ENCODE measurements at regions not wholly inside any gene's neighbourhood (a gene's known extent, or its start where the extent isn't known, plus 50 kb on each side); places are given as distances from the start of the nearest gene placed in this dataset.
A peak's percentile ranks its signal among the peaks of the same experiment; 100 is the strongest.

- Histone ChIP-seq H3K27ac (ENCODE audit: low read depth in 2 of 2, low read length in 1 of 2) (no peak overlapping the region), H3K9ac (no peak overlapping the region), H3K27me3 (ENCODE audit: insufficient read depth) (no peaks in the 10 kb centered on the region), H3F3A (replicated peaks; ENCODE audit: insufficient read depth) (no peaks in the 10 kb centered on the region), H3K4me1 (ENCODE audit: control insufficient read depth in 1 of 2, insufficient read depth in 2 of 2, low read depth in 1 of 2, low read length in 1 of 2) (peaks cover 0 to 25% of the 10 kb centered on the region in 2 experiments; a peak in 2 of 4 replicates), H3K4me3 (ENCODE audit: low read depth in 2 of 2, low read length in 1 of 2) (no peak overlapping the region), H2AFZ (ENCODE audit: low read depth) (no peak overlapping the region), H3K36me3 (replicated peaks in 1 of 2; ENCODE audit: control insufficient read depth in 1 of 2, insufficient read depth in 2 of 2, low read length in 1 of 2) (no peaks in the 10 kb centered on the region), H3K4me2 (no peak overlapping the region), H3K79me2 (ENCODE audit: insufficient read depth) (no peaks in the 10 kb centered on the region), H3K9me2 (no peaks in the 10 kb centered on the region), H4K20me1 (ENCODE audit: insufficient read depth) (no peaks in the 10 kb centered on the region), H3K9me3 (no peaks in the 10 kb centered on the region)
- CTCF ChIA-PET: no interaction called here
- WGBS (ENCODE audit: low lambda C conversion rate): 68% methylated on average over 6 of the region's 6 CpGs
- no peak for DNase-seq
- TF ChIP-seq ELF1 (IDR thresholded peaks at IDR 0.05) (no peak), TAF1 (IDR thresholded peaks at IDR 0.05; ENCODE audit: borderline replicate concordance, low read depth, low read length) (no peak)
- POLR2A ChIA-PET: no interaction called here
Observed at GRCh38 chr5:124238350-124238749, 508.1 kb downstream of the ZNF608 start.

GRCh38 chr5:124237206-124237695, 509.2 kb downstream of the ZNF608 start:
- no peaks in the 10 kb centered on the region for H3K27me3 ChIP-seq (ENCODE audit: insufficient read depth)
- no peak overlapping the region for H3K9ac ChIP-seq
- H3F3A ChIP-seq (replicated peaks; ENCODE audit: insufficient read depth): no peaks in the 10 kb centered on the region
- no peak for DNase-seq
- H3K4me3 ChIP-seq (ENCODE audit: low read depth in 2 of 2, low read length in 1 of 2): no peak overlapping the region
- no peaks in the 10 kb centered on the region for H4K20me1 ChIP-seq (ENCODE audit: insufficient read depth)
- H3K9me2 ChIP-seq: no peaks in the 10 kb centered on the region
- H3K79me2 ChIP-seq (ENCODE audit: insufficient read depth): no peaks in the 10 kb centered on the region
- 95% methylated on average over 1 of the region's 1 CpG for WGBS (ENCODE audit: low lambda C conversion rate)
- POLR2A ChIA-PET: no interaction called here
- no peaks in the 10 kb centered on the region for H3K36me3 ChIP-seq (replicated peaks in 1 of 2; ENCODE audit: control insufficient read depth in 1 of 2, insufficient read depth in 2 of 2, low read length in 1 of 2)
- CTCF ChIA-PET: interaction anchor here (0.7 kb wide), 1 partner anchor 29 kb away, joined by 3 read pairs; no protein-coding TSS in a partner anchor
- no peak overlapping the region for H3K27ac ChIP-seq (ENCODE audit: low read depth in 2 of 2, low read length in 1 of 2)
- no peaks in the 10 kb centered on the region for H3K9me3 ChIP-seq
- TF ChIP-seq GABPA (IDR thresholded peaks at IDR 0.05; ENCODE audit: low read depth) (no peak), YY1 (IDR thresholded peaks at IDR 0.05; ENCODE audit: low read depth) (no peak), FOSL2 (IDR thresholded peaks at IDR 0.05; ENCODE audit: borderline replicate concordance, low read depth) (no peak), IRF3 (IDR thresholded peaks at IDR 0.05; ENCODE audit: low read depth, low read length) (no peak)
- peaks cover 0 to 25% of the 10 kb centered on the region in 2 experiments; a peak in 2 of 4 replicates for H3K4me1 ChIP-seq (ENCODE audit: control insufficient read depth in 1 of 2, insufficient read depth in 2 of 2, low read depth in 1 of 2, low read length in 1 of 2)
- no peak overlapping the region for H2AFZ ChIP-seq (ENCODE audit: low read depth)
- no peak overlapping the region for H3K4me2 ChIP-seq

GRCh38 chr5:124236361-124237205, 509.9 kb downstream of the ZNF608 start:
- no peaks in the 10 kb centered on the region for H3K9me2 ChIP-seq
- DNase-seq: no peak
- H3K4me2 ChIP-seq: no peak overlapping the region
- no peaks in the 10 kb centered on the region for H4K20me1 ChIP-seq (ENCODE audit: insufficient read depth)
- no peaks in the 10 kb centered on the region for H3F3A ChIP-seq (replicated peaks; ENCODE audit: insufficient read depth)
- 71% methylated on average over 3 of the region's 3 CpGs for WGBS (ENCODE audit: low lambda C conversion rate)
- peaks cover 0 to 25% of the 10 kb centered on the region in 2 experiments; a peak in 2 of 4 replicates for H3K4me1 ChIP-seq (ENCODE audit: control insufficient read depth in 1 of 2, insufficient read depth in 2 of 2, low read depth in 1 of 2, low read length in 1 of 2)
- ChIA-PET CTCF (interaction anchor here (0.7 to 1.1 kb wide), 2 partner anchors 18 to 19 kb away, joined by 3 read pairs; no protein-coding TSS in a partner anchor), POLR2A (no interaction called here)
- H3K27ac ChIP-seq (ENCODE audit: low read depth in 2 of 2, low read length in 1 of 2): no peak overlapping the region
- no peaks in the 10 kb centered on the region for H3K27me3 ChIP-seq (ENCODE audit: insufficient read depth)
- H3K4me3 ChIP-seq (ENCODE audit: low read depth in 2 of 2, low read length in 1 of 2): no peak overlapping the region
- H2AFZ ChIP-seq (ENCODE audit: low read depth): no peak overlapping the region
- H3K9me3 ChIP-seq: no peaks in the 10 kb centered on the region
- H3K36me3 ChIP-seq (replicated peaks in 1 of 2; ENCODE audit: control insufficient read depth in 1 of 2, insufficient read depth in 2 of 2, low read length in 1 of 2): no peaks in the 10 kb centered on the region
- no peak overlapping the region for H3K9ac ChIP-seq
- no peaks in the 10 kb centered on the region for H3K79me2 ChIP-seq (ENCODE audit: insufficient read depth)
- TF ChIP-seq TCF12 (IDR thresholded peaks at IDR 0.05) (no peak), IRF3 (IDR thresholded peaks at IDR 0.05; ENCODE audit: low read depth, low read length) (no peak), GABPA (IDR thresholded peaks at IDR 0.05; ENCODE audit: low read depth) (no peak), NRF1 (IDR thresholded peaks at IDR 0.05; ENCODE audit: low read depth, low read length) (no peak), JUND (IDR thresholded peaks at IDR 0.05) (no peak), SIN3A (IDR thresholded peaks at IDR 0.05; ENCODE audit: borderline replicate concordance, low read depth, low read length) (no peak), MXI1 (IDR thresholded peaks at IDR 0.05; ENCODE audit: low read depth, low read length) (no peak), FOXJ3 (CRISPR knock-in tag; IDR thresholded peaks at IDR 0.05) (0 out of 2 replicates have a peak, but pooled peaks have one; percentile 27), PBX3 (IDR thresholded peaks at IDR 0.05) (no peak), GATA2 (CRISPR knock-in tag; IDR thresholded peaks at IDR 0.05) (peak; percentile 69), ELF1 (IDR thresholded peaks at IDR 0.05) (no peak), EP300 (IDR thresholded peaks at IDR 0.05; ENCODE audit: borderline replicate concordance in 1 of 2, low read depth in 1 of 2, low read length in 1 of 2) (peak in 1 of 2 experiments; percentile 20; a peak in 1 of 4 replicates), RCOR1 (IDR thresholded peaks at IDR 0.05; ENCODE audit: low read length) (0 out of 2 replicates have a peak, but pooled peaks have one; percentile 5), POLR2AphosphoS5 (IDR thresholded peaks at IDR 0.05; ENCODE audit: low read depth, low read length) (no peak), RAD21 (IDR thresholded peaks at IDR 0.05; ENCODE audit: low read length) (no peak)

Data from SK-N-SH (cell line).